Fibroblast of skin of right quadriceps (primary cell): ENCODE measurements at regions not wholly inside any gene's neighbourhood (a gene's known extent, or its start where the extent isn't known, plus 50 kb on each side); places are given as distances from the start of the nearest gene placed in this dataset.
"Not testable (repeated sequence)": the region's sequence is repeated elsewhere in the genome, so short reads cannot be mapped to it uniquely, and the experiment has no call there.

ENCODE experiments used
- DNase-seq: peaks from one replicate; pipeline ENCODE4 v3.0.0-alpha.2; 2013

DNA sequence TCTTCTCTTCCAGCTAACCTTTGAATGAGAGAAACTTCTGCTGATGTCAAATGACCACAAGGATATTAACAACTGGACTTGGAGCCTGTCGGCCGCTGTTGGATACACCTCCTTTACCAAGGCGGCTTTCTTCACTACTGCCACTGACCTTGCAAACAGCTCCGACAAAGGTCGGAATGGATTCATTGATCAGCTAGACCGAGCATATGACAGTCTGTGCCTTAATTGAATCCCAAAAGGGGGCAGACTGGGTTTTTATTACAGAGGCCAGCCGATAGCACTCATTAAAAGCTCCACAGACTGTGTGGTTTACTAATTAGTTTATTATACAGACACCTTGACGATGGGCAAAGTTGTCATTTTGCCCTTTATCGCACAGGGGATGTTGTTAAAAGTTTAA lies 394.5 kb downstream of the RERGL start:
- DNase-seq, result no peak

DNA sequence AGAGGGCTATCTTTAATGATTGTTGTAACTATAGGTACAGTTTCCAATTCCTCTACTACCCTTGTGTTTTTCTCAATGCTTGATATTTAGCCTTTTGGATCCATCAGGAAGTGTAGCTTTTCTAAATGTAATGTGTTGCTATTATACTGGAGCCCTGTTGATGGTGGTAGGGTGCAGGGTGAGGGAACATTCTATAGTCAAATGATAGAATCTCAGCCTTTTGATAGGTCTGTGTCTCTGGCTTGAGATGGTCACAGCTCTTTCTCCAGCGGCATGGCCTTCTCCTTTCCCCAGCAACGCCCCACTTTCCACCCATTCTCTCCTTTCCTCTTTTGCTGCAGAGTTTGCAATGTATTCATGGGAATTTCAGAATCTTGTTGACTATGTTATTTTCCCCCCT lies 398.6 kb downstream of the RERGL start:
- DNase-seq, result no peak

DNA sequence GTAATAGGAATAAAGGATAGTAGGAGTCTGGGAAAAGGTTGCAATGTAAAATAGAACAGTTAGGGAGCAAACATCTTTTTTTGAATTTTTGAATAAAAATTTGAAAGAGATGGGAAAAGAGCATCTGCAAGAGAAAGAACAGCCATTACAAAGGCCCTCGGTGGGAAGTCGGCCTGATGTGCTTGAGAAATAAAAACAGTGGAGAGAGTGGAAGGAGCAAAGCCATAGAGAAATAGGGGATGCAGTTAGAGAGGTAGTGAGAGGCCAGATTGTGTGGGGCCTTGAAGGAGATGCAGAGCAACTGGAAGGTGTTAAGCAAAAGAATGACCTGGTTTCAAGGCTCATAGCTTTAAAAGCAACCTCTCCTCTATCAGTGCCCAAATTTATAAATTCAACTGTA lies 409.8 kb downstream of the RERGL start:
- DNase-seq, result no peak

DNA sequence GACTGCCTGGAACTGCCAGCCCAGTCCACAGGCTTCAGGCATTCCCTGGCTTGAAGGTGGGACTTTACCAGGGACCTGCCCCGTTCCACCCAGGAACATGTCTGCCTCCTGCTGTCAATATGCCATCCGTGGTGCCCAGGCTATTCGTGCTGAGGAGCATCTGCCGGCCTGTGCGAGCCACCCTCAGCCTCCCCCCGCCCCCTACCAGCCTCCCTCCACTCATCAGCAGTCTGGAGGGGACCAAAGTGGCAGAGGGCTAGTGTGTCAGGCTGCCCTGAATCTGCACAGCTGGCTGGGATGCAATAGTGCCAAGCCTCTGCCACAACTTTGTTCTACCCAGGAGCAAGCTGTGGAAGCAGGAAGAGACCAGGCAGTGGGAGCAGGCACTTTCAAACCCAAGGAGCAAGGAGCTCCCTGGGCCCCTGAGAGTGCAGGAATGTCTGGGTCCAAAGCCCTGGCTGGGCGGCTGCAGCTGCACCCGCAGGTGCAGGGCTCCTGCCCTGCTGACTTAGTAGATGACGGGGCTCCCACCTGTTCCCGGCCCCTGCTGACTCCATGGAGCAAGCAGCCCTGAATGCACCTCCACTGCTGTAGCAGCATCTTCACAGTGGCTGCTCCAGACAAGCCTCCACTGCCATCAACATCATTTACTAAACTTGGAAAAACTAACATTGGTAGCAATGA lies 423.2 kb downstream of the RERGL start:
- DNase-seq, result no peak

DNA sequence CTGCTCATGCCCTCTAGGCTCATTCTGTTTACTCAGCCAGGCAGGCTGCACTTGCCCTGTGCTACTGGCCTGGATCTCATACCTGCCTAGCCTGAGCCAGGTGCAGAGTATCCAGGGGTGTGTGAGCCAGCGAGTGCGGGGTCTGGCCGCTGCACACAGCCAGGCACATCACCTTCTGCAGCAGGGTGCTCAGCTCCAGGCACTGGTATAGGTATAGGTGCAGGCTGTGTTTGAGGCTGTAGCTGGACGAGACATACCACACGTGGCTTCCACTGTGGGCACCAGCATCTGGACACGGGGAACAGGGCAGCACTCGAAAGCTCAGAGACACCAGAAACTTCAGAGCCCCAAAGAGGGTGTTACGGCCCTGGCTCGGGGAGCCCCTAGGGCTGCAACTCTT lies 424.2 kb downstream of the RERGL start:
- DNase-seq, result no peak

DNA sequence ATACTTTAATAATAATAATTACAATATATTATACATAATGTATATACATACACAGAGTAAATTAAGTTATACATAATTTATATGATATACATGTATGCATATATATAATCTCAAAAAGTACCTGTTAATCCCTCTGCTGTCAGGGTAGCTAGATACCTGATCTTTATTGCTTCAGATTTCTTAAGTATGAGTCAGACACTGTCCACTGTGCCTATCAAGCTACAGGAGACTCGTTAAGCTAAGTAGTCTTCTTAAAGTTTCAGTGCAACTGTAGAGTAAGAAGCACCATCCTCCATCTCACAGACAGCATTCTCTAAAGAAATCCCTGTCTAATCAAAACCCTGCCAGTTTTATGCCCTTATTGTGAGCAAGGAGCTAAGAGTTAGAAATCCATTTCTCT lies 428.7 kb downstream of the RERGL start:
- no peak for DNase-seq

DNA sequence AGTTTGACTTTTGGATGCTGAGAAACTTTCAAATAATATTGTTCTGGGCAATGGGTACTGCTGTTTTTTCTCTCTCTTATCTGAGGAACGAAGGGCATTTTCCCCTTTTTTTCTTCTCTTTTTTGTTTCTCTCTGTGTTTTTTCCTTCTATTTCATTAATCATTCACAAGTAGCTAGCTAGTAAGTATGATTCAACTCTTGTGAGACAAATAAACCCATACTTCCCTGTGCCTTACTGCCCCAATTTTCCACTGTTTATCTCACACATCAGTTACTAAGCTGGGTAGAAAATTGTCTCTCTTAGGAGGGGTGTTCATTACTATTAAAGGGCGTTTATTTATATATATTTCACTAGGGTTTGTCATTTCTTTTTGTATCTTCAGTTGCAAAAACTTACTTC lies 437.6 kb downstream of the RERGL start:
- no peak for DNase-seq

DNA sequence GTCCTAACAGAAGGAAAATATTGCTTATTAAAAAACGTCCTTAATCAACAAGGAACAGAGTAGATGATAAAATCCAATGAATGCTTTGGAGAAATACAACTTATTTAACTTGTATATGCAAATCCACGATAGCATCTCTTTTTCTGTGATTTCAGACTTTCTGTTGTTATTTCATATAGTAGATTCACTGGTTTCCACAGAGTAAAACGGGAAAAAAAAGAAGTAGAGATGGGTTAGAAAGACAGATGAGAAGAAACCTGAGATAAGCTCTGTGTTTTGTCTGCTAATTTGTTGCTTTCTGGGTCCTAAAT lies 447.7 kb downstream of the RERGL start:
- no peak for DNase-seq

DNA sequence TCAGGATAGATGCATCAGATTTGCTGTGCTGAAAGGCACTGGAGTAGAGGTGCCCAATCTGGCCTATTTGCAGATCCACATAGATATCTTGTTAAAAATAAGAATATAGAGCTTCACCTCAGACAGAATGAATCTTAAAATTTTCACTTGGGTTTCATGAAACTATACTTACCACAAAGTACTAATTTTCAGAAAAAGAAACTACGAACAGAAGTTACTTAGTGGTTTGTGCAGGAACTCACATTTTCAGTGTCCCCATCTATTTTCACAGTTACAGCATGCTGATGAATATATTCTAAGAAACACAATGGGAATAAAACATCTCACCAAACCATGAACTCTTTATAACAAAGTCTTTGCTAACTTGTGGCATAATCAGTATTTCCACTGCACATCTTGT lies 449.4 kb downstream of the RERGL start:
- DNase-seq, result no peak

DNA sequence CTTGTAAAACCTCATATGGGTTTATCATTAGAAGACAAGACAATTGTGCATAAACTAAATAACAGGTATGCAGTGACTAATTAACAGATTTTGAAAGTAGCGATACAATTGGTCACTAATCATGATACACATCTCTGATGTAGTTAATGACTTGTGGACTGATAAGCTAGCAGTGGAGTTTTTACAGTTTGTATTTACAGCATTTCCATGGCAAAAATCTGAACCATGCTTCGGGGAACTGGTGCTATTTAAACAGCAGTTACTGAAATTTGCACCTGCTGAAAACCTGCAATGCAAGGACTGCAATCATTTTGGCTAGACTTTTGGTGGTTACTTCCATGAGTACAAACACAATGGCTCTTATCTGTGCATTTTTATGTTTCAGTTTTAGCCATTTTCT lies 471.2 kb downstream of the RERGL start:
- no peak for DNase-seq

DNA sequence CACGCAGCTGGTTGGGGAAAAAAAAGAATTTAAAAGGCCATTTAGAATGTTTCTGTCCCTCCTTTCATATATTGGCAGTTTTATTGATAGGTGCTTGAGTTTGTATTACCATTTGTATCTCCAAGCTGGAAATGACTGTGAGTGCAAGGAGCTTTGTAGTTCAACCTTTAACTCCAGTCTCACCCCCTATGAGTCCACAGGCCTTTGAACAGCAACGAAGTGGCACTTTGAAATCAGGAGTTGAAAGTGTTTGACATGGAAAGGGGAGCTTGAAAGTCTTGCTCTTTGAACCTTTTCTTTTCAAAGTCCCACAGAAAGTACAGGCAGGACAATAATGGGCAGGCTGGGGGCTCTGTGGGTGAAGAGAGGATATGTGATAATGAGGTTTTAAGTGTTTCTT lies 480.3 kb downstream of the RERGL start:
- no peak for DNase-seq

DNA sequence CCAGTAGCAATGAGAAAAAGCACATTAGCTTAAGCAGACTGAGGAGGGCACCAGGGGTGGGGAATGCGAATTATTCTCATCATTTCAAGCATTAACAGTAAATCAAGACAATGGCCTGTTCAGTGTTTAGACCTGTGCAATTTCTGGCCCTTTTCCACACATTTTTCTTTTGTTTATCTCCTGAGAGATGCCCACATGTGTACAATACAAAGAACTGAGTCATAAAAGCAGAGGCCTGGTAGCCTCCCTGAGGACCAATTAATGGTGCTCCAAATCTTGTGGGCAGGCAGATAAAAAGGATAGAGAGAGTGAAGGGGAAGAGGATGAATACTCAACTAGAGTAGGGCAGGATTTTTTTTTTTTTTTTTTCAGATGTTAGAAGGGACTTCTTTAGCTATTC lies 480.8 kb downstream of the RERGL start:
- DNase-seq, result no peak

DNA sequence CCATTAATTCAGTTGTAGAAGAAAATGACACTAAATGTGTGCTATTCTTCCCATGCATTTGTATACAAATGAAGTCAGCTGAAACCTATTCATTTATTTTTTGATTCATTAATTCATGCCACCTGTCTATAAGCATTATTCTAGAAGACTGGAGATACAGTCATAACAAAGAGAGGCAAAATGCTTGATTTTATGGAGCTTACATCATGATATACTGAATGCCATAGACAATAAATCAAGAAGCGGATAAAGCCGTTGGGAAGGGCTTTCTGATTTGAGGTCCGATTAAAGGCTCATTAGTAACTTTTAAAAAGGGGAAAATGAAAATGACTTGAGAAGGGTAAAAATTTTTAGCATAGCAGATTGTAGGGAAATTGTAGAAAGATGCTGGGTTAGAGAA lies 494.9 kb downstream of the RERGL start:
- DNase-seq, result no peak

DNA sequence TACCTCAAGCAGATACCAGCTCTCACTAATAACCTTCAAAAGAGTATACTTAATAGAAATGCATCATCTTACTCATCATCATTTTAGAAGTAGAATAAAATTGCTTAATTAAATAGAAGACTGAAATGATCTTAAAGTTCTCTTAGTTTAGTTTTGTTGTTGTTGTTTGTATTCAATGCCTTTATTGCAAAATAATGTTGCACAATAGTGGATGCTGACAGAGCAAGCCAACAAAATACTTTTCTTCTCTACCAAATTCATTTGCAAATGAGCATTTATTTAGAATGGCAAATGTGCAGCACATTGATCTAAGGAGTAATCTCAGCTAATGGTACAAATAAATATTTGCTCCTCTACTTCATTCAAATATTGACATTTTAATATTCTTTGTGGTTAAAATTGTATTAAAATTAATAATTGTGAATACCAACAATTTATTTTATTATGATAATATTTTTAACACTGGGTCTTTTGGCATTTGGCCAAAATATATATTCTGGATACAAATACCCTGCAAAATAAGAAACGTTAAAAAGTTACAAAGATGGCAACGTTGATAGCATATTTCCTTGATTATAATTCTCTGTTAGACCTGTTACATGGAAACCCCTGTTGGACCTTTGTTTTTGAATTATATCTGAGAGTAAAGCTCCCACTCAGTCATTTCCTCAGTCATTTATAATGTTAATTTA lies 496.1 kb downstream of the RERGL start:
- no peak for DNase-seq

DNA sequence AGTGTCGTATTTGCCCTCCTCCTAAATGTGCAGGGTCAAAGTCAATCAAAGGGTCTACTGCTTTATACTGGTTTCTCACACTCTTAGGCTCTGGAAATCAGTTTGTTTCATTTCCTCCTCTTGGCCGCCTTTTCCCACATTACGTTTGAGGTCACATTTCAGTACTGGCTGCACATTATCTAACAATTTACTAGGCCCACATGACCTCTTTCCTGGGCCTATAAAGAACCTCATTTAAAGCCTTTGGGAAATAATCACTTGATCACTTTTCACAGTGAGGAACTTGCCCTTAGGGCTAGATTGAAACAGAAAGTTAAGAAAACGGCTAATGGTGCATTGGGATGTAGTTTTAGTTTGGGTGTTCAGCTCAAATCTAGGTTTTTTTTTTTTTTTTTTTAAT lies 497.5 kb downstream of the RERGL start:
- no peak for DNase-seq

DNA sequence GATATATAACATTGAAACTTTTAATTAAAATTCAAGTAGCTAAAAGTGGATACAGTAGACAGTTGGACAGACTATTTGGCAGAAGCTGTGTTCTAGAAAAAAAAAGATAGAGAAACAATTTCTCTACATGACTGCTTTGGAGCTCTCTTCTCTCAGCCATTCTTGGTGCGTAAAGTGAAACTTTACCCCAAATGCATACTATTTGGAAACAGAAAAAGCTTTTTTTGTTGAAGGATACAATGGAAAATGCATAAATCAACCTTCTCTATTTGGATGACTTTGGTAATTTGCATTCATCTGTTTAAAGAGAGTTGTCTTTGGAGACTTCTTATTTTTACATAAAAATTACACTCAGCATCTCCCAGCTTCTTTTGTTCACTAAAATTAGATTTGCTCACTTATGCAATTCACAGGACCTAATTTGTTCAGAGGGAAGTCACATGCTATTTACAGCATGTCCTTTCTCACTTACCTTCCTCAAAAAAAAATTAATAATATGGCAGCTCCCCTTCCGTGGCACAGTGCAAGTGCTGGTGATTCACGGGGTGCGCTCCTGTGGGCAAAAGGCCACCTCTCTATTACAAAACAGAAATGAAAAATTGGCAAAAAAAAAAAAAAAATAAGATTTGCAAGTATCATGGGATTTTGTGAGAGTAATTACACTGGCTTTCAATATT lies 498.9 kb downstream of the RERGL start:
- no peak for DNase-seq

DNA sequence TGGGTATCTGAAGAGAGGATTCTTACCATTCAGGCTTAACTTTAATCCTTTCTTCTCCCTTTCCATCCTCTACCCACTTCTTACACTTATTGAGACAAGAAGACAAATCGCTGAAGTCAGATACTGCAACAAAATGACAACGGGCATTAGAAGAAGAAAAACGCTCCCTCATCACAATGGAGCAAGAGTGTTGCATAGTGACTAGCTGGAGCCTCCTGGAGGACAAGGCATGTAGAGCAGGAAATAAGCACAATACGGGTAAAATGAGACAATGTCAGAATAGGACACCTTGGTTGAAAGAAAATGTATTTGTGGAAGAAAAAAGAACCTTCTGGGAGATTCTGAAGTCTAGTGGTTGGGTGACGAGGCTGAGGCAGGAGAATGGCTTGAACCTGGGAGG lies 501.0 kb downstream of the RERGL start:
- DNase-seq, result no peak

DNA sequence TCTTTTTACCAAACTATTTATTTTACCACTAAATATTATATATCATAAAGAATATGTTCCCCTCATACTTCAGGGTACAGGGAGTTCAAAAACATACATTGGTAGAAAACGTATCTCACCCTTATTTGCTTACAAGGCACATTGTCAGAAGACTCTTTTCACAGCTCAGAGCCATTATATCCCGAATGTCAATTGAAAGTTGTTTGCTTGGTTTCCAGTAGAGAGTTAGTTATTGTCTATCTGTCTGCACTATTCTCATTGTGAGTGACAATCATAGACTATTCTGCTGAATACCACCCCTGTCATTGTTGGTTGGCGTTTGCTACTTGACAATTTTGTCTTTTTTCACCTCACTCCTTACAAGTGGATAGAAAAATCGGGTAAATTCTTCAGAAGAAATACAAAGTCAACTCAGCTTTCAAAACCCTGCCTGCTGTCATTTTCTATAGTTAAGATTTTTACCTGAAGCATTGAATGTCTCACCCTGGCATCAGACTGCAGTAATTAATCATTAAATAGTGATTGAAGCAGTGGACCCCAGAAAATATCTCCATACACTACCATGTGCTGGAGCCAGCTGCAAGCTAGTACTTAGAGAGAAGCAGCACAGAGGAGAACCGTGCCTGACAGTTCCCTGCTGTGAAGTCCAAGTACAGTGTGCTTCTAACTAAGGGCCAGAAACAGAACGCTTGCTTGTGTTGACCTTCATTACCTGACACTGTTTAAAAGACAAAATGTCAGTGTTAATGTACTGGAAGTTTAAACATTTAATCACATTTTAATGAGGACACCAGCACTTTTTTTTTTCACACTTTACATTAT lies 510.6 kb downstream of the RERGL start:
- DNase-seq, result no peak

DNA sequence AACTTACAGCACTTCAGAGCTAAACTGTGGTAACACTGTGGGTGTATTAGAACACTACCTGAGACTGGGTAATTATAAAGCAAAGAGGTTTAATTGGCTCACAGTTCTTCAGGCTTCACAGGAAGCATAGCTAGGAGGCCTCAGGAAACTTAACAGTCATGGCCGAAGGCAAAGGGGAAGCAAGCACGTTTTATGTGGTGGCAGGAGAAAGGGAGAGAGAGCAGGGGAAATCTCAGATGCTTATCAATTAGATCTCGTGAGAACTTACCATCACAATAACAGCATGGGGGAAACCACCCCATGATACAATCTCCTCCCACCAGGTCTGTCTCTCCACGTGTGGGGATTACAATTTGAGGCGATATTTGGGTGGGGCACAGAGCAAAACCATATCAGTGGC lies 512.6 kb downstream of the RERGL start:
- DNase-seq, result no peak

DNA sequence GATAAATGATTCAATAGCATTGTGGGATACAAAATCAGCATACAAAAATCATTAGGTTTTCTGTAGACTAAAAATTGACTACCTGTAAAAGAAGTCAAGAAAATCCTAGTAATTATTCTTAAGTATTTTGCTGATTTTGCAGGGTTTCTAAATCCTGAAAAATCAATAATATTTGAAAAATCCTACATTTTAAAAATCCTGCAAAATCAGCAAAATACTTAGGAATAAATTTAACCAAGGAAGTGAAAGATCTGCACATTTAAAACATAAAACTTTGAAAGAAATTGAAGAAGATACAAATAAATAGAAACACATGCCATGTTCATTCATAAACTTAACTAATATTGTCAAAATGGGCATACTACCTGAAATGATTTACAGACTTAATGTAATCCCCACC lies 517.7 kb downstream of the RERGL start:
- DNase-seq, result no peak

DNA sequence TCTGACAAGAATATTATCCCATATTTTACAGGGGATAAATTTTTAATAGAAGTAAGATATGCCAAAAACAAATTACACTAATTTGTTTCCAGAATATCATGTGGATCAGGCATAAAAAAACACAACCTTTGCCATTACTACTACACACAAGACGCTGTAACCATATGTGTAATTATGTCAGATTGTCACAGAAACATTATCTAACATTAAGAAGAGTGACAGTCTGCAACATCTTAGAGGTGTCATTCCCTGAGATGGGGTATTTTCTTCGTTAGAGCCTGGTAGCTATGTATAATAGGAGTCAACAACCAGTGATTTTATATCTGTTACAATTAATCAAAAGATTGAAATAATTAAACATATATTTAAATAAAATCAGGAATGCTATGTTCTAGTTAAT lies 518.9 kb downstream of the RERGL start:
- DNase-seq, result no peak

DNA sequence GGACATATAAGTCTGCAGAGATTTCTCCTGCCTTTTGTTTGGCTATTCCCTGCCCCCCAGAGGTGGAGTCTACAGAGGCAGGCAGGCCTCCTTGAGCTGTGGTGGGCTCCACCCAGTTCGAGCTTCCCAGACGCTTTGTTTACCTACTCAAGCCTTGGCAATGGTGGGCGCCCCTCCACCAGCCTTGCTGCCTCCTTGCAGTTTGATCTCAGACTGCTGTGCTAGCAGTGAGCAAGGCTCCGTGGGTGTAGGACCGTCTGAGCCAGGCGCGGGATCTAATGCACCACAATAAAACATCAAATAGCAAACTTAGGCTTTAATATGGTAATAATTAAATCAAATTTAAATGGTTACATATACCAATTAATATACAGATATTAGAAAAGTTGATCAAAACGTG lies 525.4 kb downstream of the RERGL start:
- not testable (repeated sequence) for DNase-seq

DNA sequence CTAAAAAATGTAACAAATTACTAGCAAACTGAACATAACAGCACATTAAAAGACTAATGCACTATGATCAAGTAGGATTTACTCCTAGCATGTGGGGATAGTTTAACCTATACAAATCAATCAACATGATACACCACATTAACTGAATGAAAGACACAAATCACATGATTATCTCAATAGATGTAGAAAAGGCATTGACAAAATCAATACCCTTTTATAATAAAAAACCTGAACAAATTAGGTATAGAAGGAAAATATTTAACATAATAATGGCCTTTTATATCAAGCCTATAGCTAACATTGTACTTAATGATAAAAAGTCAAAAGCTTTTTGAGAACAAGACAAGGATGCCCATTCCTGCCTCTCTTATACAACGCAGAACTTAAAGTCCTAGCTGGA lies 540.0 kb downstream of the RERGL start:
- no peak for DNase-seq

DNA sequence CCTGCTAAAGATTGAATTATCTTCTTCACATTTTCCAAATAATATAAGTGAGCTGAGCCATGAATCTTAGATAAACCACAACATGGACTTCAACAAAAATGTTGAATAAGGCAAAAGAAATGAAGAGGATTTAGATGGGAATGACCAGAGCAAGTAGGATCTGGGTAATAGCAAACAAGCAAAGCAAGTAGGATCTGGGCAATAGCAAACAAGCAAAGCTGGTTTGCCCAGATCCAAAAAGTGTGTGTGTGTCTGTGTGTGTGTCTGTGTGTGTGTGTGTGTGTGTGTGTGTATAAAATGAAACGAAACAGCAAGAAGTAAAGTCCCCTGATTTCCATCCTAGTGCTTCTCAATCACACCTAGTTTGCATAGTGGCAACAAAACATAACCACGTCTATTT lies 549.1 kb downstream of the RERGL start:
- no peak for DNase-seq
